HepG2 (cell line): ENCODE measurements at regions not wholly inside any gene's neighbourhood (a gene's known extent, or its start where the extent isn't known, plus 50 kb on each side); places are given as distances from the start of the nearest gene placed in this dataset.

Source experiments
- ATAC-seq: fragments of 200-7000 bp; cut with Tn5 transposase; 3 replicates; pipeline ENCODE4 v1.9.1; 2020; ENCODE audit warnings: mild to moderate bottlenecking, moderate library complexity
- BruUV-seq: library from RNA; stranded (reverse); fragments of 400-500 nt; replicated peaks from 2 replicates; lab custom pipeline; 2021; lab: Mats Ljungman, UMichigan
- CTCF ChIA-PET: fragments of 300-600 bp; formaldehyde crosslinking; extraction: SDS; loops from one replicate; lab custom pipeline; 2021; ENCODE audit warnings: low total read pairs, inconsistent platforms, low intra/inter-chr PET ratio; lab: Yijun Ruan, JAX
- POLR2A ChIA-PET: fragments of 350-600 bp; sonication (Branson Sonifier 250); formaldehyde crosslinking; loops from one replicate; lab custom pipeline; 2020; ENCODE audit warnings: antibody characterized with exemption, inconsistent platforms; lab: Yijun Ruan, JAX
- DNase-seq: peaks from one replicate; pipeline ENCODE4 v3.0.0-alpha.2; 2015; ENCODE audit warnings: low spot score
- FAIRE-seq: peaks from 3 replicates; lab custom pipeline; 2011; peaks lifted over from hg19 to GRCh38; lab: Jason Lieb, UNC
- H2AFZ ChIP-seq: one replicate; pipeline ENCODE4 v1.6.1; 2011; ENCODE audit warnings: low read length, inconsistent platforms
- H3K27ac ChIP-seq: fragments of 300-600 bp; 3 replicates; pipeline ENCODE4 v1.8.0; 2011; ENCODE audit warnings: mixed run types, mild to moderate bottlenecking, mixed read lengths, low read length, inconsistent platforms; ENCODE audit not compliant: insufficient read depth; ENCODE audit errors: extremely low read length
- H3K27me3 ChIP-seq, 2 experiments: fragments of 200-600 bp in 1 of 2; 2 replicates in 1 of 2; 3 replicates in 1 of 2; pipeline versions ENCODE4 v1.6.0 to v1.8.0; 2011; ENCODE audit warnings: low read length in 2 of 2, mild to moderate bottlenecking in 2 of 2, moderate library complexity in 2 of 2, inconsistent platforms in 1 of 2; ENCODE audit not compliant: insufficient read depth in 2 of 2, control insufficient read depth in 1 of 2
- H3K36me3 ChIP-seq, 2 experiments: fragments of 200-600 bp in 1 of 2; replicated peaks in 1 of 2; 2 replicates in 1 of 2; 3 replicates in 1 of 2; pipeline versions ENCODE4 v1.5.1 to v1.8.0; 2011; ENCODE audit warnings: low read length in 2 of 2, inconsistent platforms in 1 of 2; ENCODE audit not compliant: insufficient read depth in 2 of 2, control insufficient read depth in 1 of 2
- H3K4me1 ChIP-seq: 2 replicates; pipeline ENCODE4 v1.5.1; 2012; ENCODE audit warnings: low read length, inconsistent platforms; ENCODE audit not compliant: insufficient read depth
- H3K4me2 ChIP-seq: 2 replicates; pipeline ENCODE4 v1.6.0; 2011; ENCODE audit warnings: low read depth, low read length, inconsistent platforms
- H3K4me3 ChIP-seq, 3 experiments: fragments of 200-600 bp in 1 of 3; sonication (generic), shearing (Covaris generic) in 1 of 3; replicated peaks in 1 of 3; 2 replicates each; pipeline ENCODE4 v1.5.1; 2011 to 2016; ENCODE audit warnings: low read length in 3 of 3, inconsistent platforms in 2 of 3, low read depth in 2 of 3, mild to moderate bottlenecking in 2 of 3, control low read depth in 1 of 3, mixed read lengths in 1 of 3; ENCODE audit not compliant: insufficient read depth in 1 of 3
- H3K79me2 ChIP-seq: one replicate; pipeline ENCODE4 v1.6.1; 2011; ENCODE audit warnings: low read length, inconsistent platforms; ENCODE audit not compliant: insufficient read depth
- H3K9ac ChIP-seq: 2 replicates; pipeline ENCODE4 v1.6.0; 2011; ENCODE audit warnings: mild to moderate bottlenecking, low read depth, low read length, inconsistent platforms; ENCODE audit not compliant: insufficient read depth
- H3K9me3 ChIP-seq: 2 replicates; pipeline ENCODE4 v1.5.1; 2012; ENCODE audit warnings: mild to moderate bottlenecking, low read length
- H4K20me1 ChIP-seq: 2 replicates; pipeline ENCODE4 v1.6.0; 2011; ENCODE audit warnings: inconsistent platforms, mild to moderate bottlenecking, low read length, moderate library complexity; ENCODE audit not compliant: insufficient read depth
- AKNA ChIP-seq: sonication (generic); formaldehyde crosslinking; IDR thresholded peaks from 2 replicates; pipeline ENCODE4 v1.4.0; 2020; ENCODE audit warnings: missing genetic modification reagents, borderline replicate concordance
- ATRX ChIP-seq: sonication (generic); formaldehyde crosslinking; IDR thresholded peaks from 2 replicates; pipeline ENCODE4 v1.4.0; 2020; ENCODE audit warnings: missing genetic modification reagents, borderline replicate concordance
- ELF1 ChIP-seq: sonication (generic); formaldehyde crosslinking; IDR thresholded peaks from 2 replicates; pipeline ENCODE4 v1.4.0; 2020; ENCODE audit warnings: missing genetic modification reagents
- NRL ChIP-seq: sonication (generic); formaldehyde crosslinking; IDR thresholded peaks from 2 replicates; pipeline ENCODE4 v1.5.0; 2020; ENCODE audit warnings: missing genetic modification reagents, mild to moderate bottlenecking, moderate library complexity, borderline replicate concordance
- REL ChIP-seq: sonication (generic); formaldehyde crosslinking; conservative IDR thresholded peaks from 2 replicates; pipeline ENCODE4 v1.8.0; 2022; ENCODE audit warnings: mild to moderate bottlenecking, missing genetic modification reagents, moderate library complexity
- ZNF17 ChIP-seq: sonication (generic); formaldehyde crosslinking; IDR thresholded peaks from 2 replicates; pipeline ENCODE4 v1.5.0; 2020; ENCODE audit warnings: mild to moderate bottlenecking, missing genetic modification reagents
- ZNF331 ChIP-seq: sonication (generic); formaldehyde crosslinking; IDR thresholded peaks from 2 replicates; pipeline ENCODE4 v1.4.0; 2020; ENCODE audit warnings: missing genetic modification reagents
- ZNF407 ChIP-seq: sonication (generic); formaldehyde crosslinking; IDR thresholded peaks from one replicate; pipeline ENCODE4 v1.5.1; 2020; ENCODE audit warnings: mild to moderate bottlenecking, missing genetic modification reagents; ENCODE audit errors: not compliant biosample characterization
- ZNF567 ChIP-seq: sonication (generic); formaldehyde crosslinking; IDR thresholded peaks from 2 replicates; pipeline ENCODE4 v1.8.1; 2023; ENCODE audit warnings: mild to moderate bottlenecking, missing genetic modification reagents, borderline replicate concordance
- ZNF816 ChIP-seq: sonication (generic); formaldehyde crosslinking; IDR thresholded peaks from 2 replicates; pipeline ENCODE4 v1.8.0; 2022; ENCODE audit warnings: missing genetic modification reagents, mild to moderate bottlenecking, borderline replicate concordance
- WGBS: methylation state at CpG from one replicate; pipeline ENCODE4 v1.1.6; 2017; ENCODE audit warnings: low lambda C conversion rate; 5-methylcytosine and 5-hydroxymethylcytosine counted together
- in situ Hi-C: cut with HindIII; loops from 2 replicates; pipeline ENCODE4 v1.10.0; 2017; ENCODE audit warnings: low pct_unique_long_range_greater_than_20kb; ENCODE audit not compliant: extremely low pct_ligation_motif_present
- intact Hi-C: fragments of 100-400 bp; cut with micrococcal nuclease; formaldehyde crosslinking; loops from one replicate; pipeline ENCODE4 v1.10.0; 2022; ENCODE audit not compliant: unreplicated experiment

- TF ChIP-seq AKNA (CRISPR knock-in tag) (no peak), ZNF331 (CRISPR knock-in tag) (no peak), ZNF816 (CRISPR knock-in tag) (no peak), ZNF17 (no peak)
These were observed 1582.4 kb downstream of the PCDH18 start (continued) for GRCh38 chr4:135949931-135950330.

- Histone ChIP-seq H3K4me1 (no peaks in the 10 kb centered on the region), H3K9me3 (no peaks in the 10 kb centered on the region), H3K27me3 (no peaks in the 10 kb centered on the region), H3K36me3 (no peaks in the 10 kb centered on the region), H3K79me2 (no peaks in the 10 kb centered on the region), H2AFZ (no peak overlapping the region), H3K27ac (no peak overlapping the region), H3K9ac (no peak overlapping the region), H4K20me1 (no peaks in the 10 kb centered on the region), H3K4me2 (no peak overlapping the region), H3K4me3 (no peak overlapping the region)
- no peak for DNase-seq
- 0% methylated on average over 1 of the region's 1 CpG for WGBS
- BruUV-seq = no TSS peak
- intact Hi-C loops = no loop called here
- ChIA-PET POLR2A (no interaction called here), CTCF (no interaction called here)
- FAIRE-seq = no peak
- ATAC-seq = no peak
- in situ Hi-C loops = no loop called here
- TF ChIP-seq ATRX (CRISPR knock-in tag) (no peak), ELF1 (CRISPR knock-in tag) (no peak), NRL (no peak), ZNF407 (CRISPR knock-in tag) (no peak), REL (CRISPR knock-in tag) (no peak), ZNF567 (no peak)
These were observed 1583.5 kb downstream of the PCDH18 start for GRCh38 chr4:135948797-135949196.
